ENCODE measurements at regions not wholly inside any gene's neighbourhood (a gene's known extent, or its start where the extent isn't known, plus 50 kb on each side); places are given as distances from the start of the nearest gene placed in this dataset.
A peak's percentile ranks its signal among the peaks of the same experiment; 100 is the strongest.

DNA sequence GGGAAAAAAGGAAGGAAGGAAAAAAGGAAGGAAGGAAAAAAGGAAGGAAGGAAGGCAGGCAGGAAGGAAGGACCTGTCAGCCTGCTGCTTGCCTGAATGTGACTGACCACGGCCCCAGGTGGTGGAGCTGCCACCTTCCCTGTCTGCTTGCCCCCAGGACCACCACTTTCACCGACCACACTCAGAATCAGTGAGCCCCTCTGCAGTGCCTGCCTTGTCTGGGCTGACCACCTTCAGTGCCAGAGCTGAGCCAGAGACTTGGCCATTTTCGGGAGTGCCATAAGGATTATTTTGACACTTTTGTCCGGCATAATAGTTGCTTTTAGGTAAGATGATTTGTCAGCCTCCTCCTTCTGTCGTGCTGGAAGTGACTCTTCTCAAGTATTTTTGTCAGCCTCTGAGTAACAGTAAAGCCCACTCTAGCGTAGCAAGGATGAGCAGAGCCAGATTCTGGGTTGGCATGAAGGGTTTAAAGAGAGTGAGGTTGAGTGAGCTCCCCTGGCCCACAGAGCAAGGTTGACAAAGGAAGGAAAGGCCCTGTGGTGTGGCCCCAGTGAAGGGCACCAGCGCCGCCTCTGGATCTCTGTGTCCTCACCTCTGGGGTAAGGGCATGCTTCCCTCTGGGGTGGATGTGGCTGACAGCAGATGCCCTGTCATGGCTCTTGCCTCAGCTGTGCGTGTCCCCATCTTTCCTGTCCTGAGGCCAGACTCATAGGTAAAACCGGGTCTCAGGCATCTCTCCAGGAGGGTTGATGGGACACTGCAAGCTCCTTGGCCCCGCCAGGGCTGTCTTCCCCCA lies 214.7 kb upstream of the FOXQ1 start:
- no peak overlapping the region for H3K4me3 ChIP-seq

DNA sequence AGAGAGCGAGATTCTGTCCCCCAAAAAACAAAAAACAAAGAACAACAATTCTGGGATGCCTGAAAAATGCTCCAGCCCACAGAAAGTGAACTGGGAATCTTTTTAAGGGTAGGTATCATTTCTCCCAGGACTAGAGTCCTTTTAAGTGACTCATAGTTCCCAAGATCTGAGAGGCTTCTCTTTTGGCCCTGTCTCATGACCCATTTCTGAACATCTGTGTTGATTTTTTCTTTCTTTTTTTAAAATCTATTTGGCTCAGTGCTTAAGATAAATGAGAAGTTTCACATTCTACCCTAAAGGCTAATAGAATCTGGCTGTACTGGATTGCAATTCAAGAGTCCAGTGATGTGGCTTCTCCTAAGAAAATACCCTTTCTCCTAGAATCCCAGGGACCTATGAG lies 217.6 kb upstream of the FOXQ1 start:
- no peak overlapping the region for H3K27ac ChIP-seq
- no peaks in the 10 kb centered on the region for H3K4me1 ChIP-seq
- 48 to 86% methylated on average over 1 of the region's 1 CpG for WGBS, 2 donors
- TF ChIP-seq EP300 (IDR thresholded peaks at IDR 0.05) = peak in 1 of 2 donors; percentile 30
- no peak for TF ChIP-seq POLR2A (IDR thresholded peaks at IDR 0.05)
- TF ChIP-seq, protein P1, sequence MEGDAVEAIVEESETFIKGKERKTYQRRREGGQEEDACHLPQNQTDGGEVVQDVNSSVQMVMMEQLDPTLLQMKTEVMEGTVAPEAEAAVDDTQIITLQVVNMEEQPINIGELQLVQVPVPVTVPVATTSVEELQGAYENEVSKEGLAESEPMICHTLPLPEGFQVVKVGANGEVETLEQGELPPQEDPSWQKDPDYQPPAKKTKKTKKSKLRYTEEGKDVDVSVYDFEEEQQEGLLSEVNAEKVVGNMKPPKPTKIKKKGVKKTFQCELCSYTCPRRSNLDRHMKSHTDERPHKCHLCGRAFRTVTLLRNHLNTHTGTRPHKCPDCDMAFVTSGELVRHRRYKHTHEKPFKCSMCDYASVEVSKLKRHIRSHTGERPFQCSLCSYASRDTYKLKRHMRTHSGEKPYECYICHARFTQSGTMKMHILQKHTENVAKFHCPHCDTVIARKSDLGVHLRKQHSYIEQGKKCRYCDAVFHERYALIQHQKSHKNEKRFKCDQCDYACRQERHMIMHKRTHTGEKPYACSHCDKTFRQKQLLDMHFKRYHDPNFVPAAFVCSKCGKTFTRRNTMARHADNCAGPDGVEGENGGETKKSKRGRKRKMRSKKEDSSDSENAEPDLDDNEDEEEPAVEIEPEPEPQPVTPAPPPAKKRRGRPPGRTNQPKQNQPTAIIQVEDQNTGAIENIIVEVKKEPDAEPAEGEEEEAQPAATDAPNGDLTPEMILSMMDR (IDR thresholded peaks at IDR 0.05) = no peak
- peaks cover 0 to 3% (median 0%) of the 10 kb centered on the region in 4 donors for H3K9me3 ChIP-seq
- no peak overlapping the region for H3K4me3 ChIP-seq
- DNase-seq (ENCODE audit: low spot score in 2 of 2) = no peak
- H3K36me3 ChIP-seq = no peaks in the 10 kb centered on the region
- no peaks in the 10 kb centered on the region for H3K27me3 ChIP-seq

More for the DNA sequence above, 214.7 kb upstream of the FOXQ1 start:
- DNase-seq (ENCODE audit: low spot score in 2 of 2) = no peak
- no peak overlapping the region for H3K27ac ChIP-seq
- no peaks in the 10 kb centered on the region for H3K36me3 ChIP-seq
- H3K4me1 ChIP-seq = no peaks in the 10 kb centered on the region
- no peak for TF ChIP-seq EP300 (IDR thresholded peaks at IDR 0.05)
- TF ChIP-seq, protein P1 (IDR thresholded peaks at IDR 0.05) = no peak
- TF ChIP-seq POLR2A (IDR thresholded peaks at IDR 0.05) = no peak
- WGBS, 2 donors = 84 to 94% methylated on average over 8 to 11 of the region's 11 CpGs
- H3K27me3 ChIP-seq = no peaks in the 10 kb centered on the region
- H3K9me3 ChIP-seq = peaks cover 0 to 3% (median 0%) of the 10 kb centered on the region in 4 donors

DNA sequence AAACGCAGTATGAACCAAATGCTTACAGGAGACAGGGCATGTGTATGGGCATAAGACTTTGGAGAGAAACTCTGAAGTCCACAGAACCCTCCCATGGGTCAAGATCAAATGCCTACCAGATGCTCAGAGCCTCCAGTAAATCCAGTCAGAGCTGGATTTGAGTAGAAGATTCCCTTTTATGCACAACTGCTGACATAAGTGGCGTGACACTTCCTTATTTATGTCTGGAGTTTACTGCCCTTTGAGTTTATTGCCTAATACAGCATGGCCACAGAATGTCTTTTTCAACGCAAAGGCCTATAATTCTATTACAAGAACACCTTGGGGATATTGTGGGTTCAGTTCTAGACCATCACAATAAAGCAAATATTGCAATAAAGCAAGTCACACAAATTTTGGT lies 220.0 kb upstream of the FOXQ1 start:
- H3K36me3 ChIP-seq = no peaks in the 10 kb centered on the region
- H3K4me3 ChIP-seq = no peak overlapping the region
- TF ChIP-seq POLR2A (IDR thresholded peaks at IDR 0.05) (no peak), EP300 (IDR thresholded peaks at IDR 0.05) (no peak)
- TF ChIP-seq, protein P1 (IDR thresholded peaks at IDR 0.05) = no peak
- DNase-seq (ENCODE audit: low spot score in 2 of 2) = no peak
- H3K9me3 ChIP-seq = peaks cover 0 to 3% (median 0%) of the 10 kb centered on the region in 4 donors
- no peaks in the 10 kb centered on the region for H3K4me1 ChIP-seq
- H3K27ac ChIP-seq = no peak overlapping the region
- H3K27me3 ChIP-seq = no peaks in the 10 kb centered on the region
- WGBS, 2 donors = 67 to 72% methylated on average over 3 of the region's 3 CpGs

DNA sequence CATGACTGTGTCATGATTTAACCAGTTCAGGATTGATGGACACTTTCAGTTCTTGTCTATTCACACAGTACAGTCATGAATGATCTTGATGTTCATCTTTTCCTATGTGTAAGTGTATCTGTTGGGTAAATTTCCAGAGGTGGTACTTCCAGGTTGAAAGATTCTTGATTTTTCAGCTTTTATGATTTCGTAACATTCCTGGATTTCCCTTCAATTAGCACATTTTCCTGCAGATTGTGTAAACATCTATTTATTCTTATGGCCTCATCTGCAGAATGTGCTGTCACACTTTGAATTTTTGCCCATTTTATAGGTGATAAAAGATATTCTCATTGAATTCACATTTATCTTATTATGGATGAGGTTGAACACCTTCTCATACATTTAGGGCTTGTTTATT lies 222.0 kb upstream of the FOXQ1 start:
- Histone ChIP-seq H3K9me3 (no peaks in the 10 kb centered on the region), H3K36me3 (no peaks in the 10 kb centered on the region), H3K4me3 (no peak overlapping the region), H3K4me1 (no peaks in the 10 kb centered on the region), H3K27ac (no peak overlapping the region), H3K27me3 (no peaks in the 10 kb centered on the region)
- DNase-seq (ENCODE audit: low spot score in 2 of 2) = no peak
- TF ChIP-seq POLR2A (IDR thresholded peaks at IDR 0.05) (no peak), EP300 (IDR thresholded peaks at IDR 0.05) (no peak)
- TF ChIP-seq, protein P1 (IDR thresholded peaks at IDR 0.05) = no peak
- WGBS, 2 donors = 88 to 96% methylated on average over 1 of the region's 1 CpG

DNA sequence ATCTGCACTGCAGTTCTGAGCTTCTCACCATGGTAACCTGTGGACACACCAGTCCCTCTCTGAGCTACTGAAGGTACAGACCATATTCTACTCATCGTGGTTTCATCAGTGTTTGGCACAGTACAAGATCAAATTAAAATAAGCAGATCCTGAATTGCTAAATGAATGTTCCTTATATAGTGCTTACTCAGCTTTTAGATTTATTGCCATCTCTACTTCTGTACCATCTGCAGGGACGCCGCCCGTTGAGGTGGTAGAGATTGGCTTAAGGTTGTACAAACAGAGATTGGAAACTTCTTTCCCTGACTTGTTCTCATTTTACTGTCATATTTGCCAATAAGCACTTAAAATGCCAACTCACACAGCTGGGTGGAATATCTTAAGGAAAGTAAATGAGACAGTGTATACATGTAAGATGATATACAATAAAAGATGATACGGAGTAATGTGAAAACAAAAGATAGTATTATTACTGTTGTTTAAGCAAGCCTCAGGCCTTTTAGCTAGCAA lies 223.4 kb upstream of the FOXQ1 start:
- DNase-seq (ENCODE audit: low spot score in 2 of 2) = no peak

More for the DNA sequence above, 223.4 kb upstream of the FOXQ1 start:
- no peak for TF ChIP-seq EP300 (IDR thresholded peaks at IDR 0.05)
- no peak for TF ChIP-seq POLR2A (IDR thresholded peaks at IDR 0.05)
- TF ChIP-seq, protein P1 (IDR thresholded peaks at IDR 0.05) = no peak
- Histone ChIP-seq H3K4me1 (no peaks in the 10 kb centered on the region), H3K36me3 (no peaks in the 10 kb centered on the region), H3K27ac (no peak overlapping the region), H3K27me3 (no peaks in the 10 kb centered on the region), H3K9me3 (no peaks in the 10 kb centered on the region), H3K4me3 (no peak overlapping the region)
- WGBS, 2 donors = 80 to 85% methylated on average over 5 of the region's 5 CpGs

Data from tibial nerve (tissue), 4 donors.